WTC11 (cell line): ENCODE measurements at regions not wholly inside any gene's neighbourhood (a gene's known extent, or its start where the extent isn't known, plus 50 kb on each side); places are given as distances from the start of the nearest gene placed in this dataset.

Experiments used
- ATAC-seq: fragments of 200-7000 bp; cut with Tn5 transposase; 2 replicates; pipeline ENCODE4 v1.10.0; 2021; ENCODE audit warnings: mild to moderate bottlenecking, moderate library complexity
- CTCF ChIA-PET: fragments of 300-600 bp; sonication (Branson Sonifier 250); formaldehyde crosslinking; loops from one replicate; lab custom pipeline; 2021; ENCODE audit warnings: antibody characterized with exemption; lab: Charles Lee
- POLR2A ChIA-PET: fragments of 350-600 bp; sonication (Branson Sonifier 250); formaldehyde crosslinking; loops from one replicate; lab custom pipeline; 2021; ENCODE audit warnings: antibody characterized with exemption; lab: Charles Lee
- DNase-seq: peaks from one replicate; pipeline ENCODE4 v3.0.0; 2021; ENCODE audit warnings: low spot score
- H3K27ac Mint-ChIP-seq: 2 replicates; pipeline ENCODE4 v1.8.0; 2021; ENCODE audit warnings: mixed read lengths
- H3K27me3 Mint-ChIP-seq: 2 replicates; pipeline ENCODE4 v1.8.0; 2021; ENCODE audit warnings: low read depth, mild to moderate bottlenecking, moderate library complexity, mixed read lengths
- H3K36me3 Mint-ChIP-seq: 2 replicates; pipeline ENCODE4 v1.8.0; 2021; ENCODE audit warnings: mixed read lengths
- H3K4me1 Mint-ChIP-seq: 2 replicates; pipeline ENCODE4 v1.8.0; 2022; ENCODE audit warnings: mixed read lengths
- H3K4me3 Mint-ChIP-seq: 2 replicates; pipeline ENCODE4 v1.8.0; 2021; ENCODE audit warnings: mild to moderate bottlenecking, moderate library complexity, mixed read lengths
- H3K9me3 Mint-ChIP-seq: 2 replicates; pipeline ENCODE4 v1.8.0; 2021; ENCODE audit warnings: mixed read lengths
- ARID4B ChIP-seq: sonication (generic); formaldehyde crosslinking; IDR thresholded peaks from 2 replicates; pipeline ENCODE4 v1.8.0; 2023; ENCODE audit warnings: missing genetic modification reagents, mild to moderate bottlenecking, borderline replicate concordance
- ATF1 ChIP-seq: sonication (generic); formaldehyde crosslinking; IDR thresholded peaks from 2 replicates; pipeline ENCODE4 v1.8.1; 2023; ENCODE audit warnings: mild to moderate bottlenecking, moderate library complexity, missing genetic modification reagents
- EMX1 ChIP-seq: fragments of 250-450 bp; sonication (Bioruptor Pico); IDR thresholded peaks from 2 replicates; pipeline ENCODE4 v1.8.0; 2021; ENCODE audit warnings: mild to moderate bottlenecking
- ESRRA ChIP-seq: sonication (generic); formaldehyde crosslinking; IDR thresholded peaks from 2 replicates; pipeline ENCODE4 v1.8.1; 2022; ENCODE audit warnings: mild to moderate bottlenecking, missing genetic modification reagents, borderline replicate concordance
- FOXK1 ChIP-seq: sonication (generic); formaldehyde crosslinking; IDR thresholded peaks from 2 replicates; pipeline ENCODE4 v1.8.0; 2022; ENCODE audit warnings: mild to moderate bottlenecking, moderate library complexity, missing genetic modification reagents
- KAT7 ChIP-seq: sonication (generic); formaldehyde crosslinking; IDR thresholded peaks from 2 replicates; pipeline ENCODE4 v1.8.1; 2023; ENCODE audit warnings: missing genetic modification reagents, mild to moderate bottlenecking, borderline replicate concordance
- NR1H2 ChIP-seq: sonication (generic); formaldehyde crosslinking; IDR thresholded peaks from 2 replicates; pipeline ENCODE4 v1.9.0; 2021; ENCODE audit warnings: mild to moderate bottlenecking, moderate library complexity, missing genetic modification reagents
- PRRX2 ChIP-seq: fragments of 250-450 bp; sonication (Bioruptor Pico); IDR thresholded peaks from 2 replicates; pipeline ENCODE4 v1.8.0; 2021; ENCODE audit warnings: mild to moderate bottlenecking
- SMAD3 ChIP-seq: sonication (generic); formaldehyde crosslinking; IDR thresholded peaks from 2 replicates; pipeline ENCODE4 v1.8.0; 2022; ENCODE audit warnings: missing genetic modification reagents, mild to moderate bottlenecking, borderline replicate concordance
- ZNF121 ChIP-seq: sonication (generic); formaldehyde crosslinking; IDR thresholded peaks from 2 replicates; pipeline ENCODE4 v1.8.0; 2023; ENCODE audit warnings: missing genetic modification reagents
- ZNF138 ChIP-seq: sonication (generic); formaldehyde crosslinking; conservative IDR thresholded peaks from 2 replicates; pipeline ENCODE4 v1.8.1; 2022; ENCODE audit warnings: mild to moderate bottlenecking, moderate library complexity, missing genetic modification reagents
- ZNF219 ChIP-seq: sonication (generic); formaldehyde crosslinking; IDR thresholded peaks from 2 replicates; pipeline ENCODE4 v1.8.0; 2023; ENCODE audit warnings: missing genetic modification reagents, mild to moderate bottlenecking, borderline replicate concordance
- ZNF281 ChIP-seq: sonication (generic); formaldehyde crosslinking; IDR thresholded peaks from 2 replicates; pipeline ENCODE4 v1.8.0; 2023; ENCODE audit warnings: mild to moderate bottlenecking, missing genetic modification reagents
- TF ChIP-seq, protein P1 (sequence below): sonication (generic); formaldehyde crosslinking; IDR thresholded peaks from 2 replicates; pipeline ENCODE4 v1.8.1; 2022; ENCODE audit warnings: low read depth, mild to moderate bottlenecking, moderate library complexity, missing genetic modification reagents, borderline replicate concordance
- TF ChIP-seq, protein P2 (sequence below): sonication (generic); formaldehyde crosslinking; IDR thresholded peaks from 2 replicates; pipeline ENCODE4 v1.8.1; 2023; ENCODE audit warnings: mild to moderate bottlenecking, missing genetic modification reagents, moderate library complexity
- TF ChIP-seq, protein P3 (sequence below): fragments of 250-450 bp; sonication (Bioruptor Pico); conservative IDR thresholded peaks from 2 replicates; pipeline ENCODE4 v1.9.0; 2021; ENCODE audit warnings: mild to moderate bottlenecking
- TF ChIP-seq, protein P4 (sequence below): sonication (generic); formaldehyde crosslinking; IDR thresholded peaks from 2 replicates; pipeline ENCODE4 v1.8.0; 2023; ENCODE audit warnings: missing genetic modification reagents

DNA sequence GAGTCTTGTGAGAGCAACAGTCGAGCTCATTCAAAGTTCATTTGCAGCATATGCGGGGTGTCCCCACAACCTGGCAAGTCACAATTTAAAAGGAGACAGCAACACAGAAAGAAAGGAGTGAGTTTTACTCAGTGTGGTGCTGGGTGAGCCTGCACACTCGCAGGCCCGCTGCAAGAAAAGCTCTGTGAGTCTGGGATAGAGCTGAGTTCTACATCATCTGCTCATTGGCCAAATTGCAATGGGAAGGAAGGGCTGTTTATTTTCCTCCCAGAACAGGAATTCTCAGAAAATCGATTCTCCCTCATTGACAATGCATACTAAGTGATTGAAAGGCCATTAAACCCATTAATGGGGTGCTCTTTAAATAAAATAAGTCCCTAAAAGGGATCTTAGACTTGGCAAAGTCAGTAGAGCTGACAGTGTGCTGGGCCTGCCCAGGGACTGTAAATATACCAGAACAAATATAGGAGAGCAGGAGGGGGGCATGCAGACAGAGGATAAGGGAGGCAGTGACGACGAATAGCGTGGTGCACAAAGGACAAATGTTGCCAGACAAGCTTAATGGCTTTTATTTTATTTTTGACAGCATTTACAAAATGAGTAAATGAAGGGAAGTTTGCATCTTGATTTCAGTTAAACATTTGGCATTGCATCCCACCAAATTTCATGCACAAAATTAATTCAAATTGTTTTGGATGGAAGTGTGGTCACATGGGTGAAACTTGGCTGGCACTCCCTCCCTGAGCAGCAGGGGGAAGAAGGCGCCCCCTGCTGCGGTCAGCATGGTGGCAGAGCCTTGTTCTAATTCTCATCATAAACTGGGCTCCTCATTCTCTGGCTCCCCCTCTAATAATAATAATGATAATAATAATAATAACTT is 215.7 kb downstream of the SNX10 start:
- Mint-ChIP-seq H3K27me3 (no peaks in the 10 kb centered on the region; the same call in 1 of the 2 replicates), H3K27ac (no peak overlapping the region), H3K4me1 (peaks cover 18% of the 10 kb centered on the region), H3K4me3 (no peak overlapping the region), H3K9me3 (peaks cover 5% of the 10 kb centered on the region), H3K36me3 (no peaks in the 10 kb centered on the region)
- ChIA-PET CTCF (interaction anchor here (0.5 to 1.3 kb wide), 6 partner anchors 8 to 160 kb away, joined by 3 to 4 read pairs (median 3); no protein-coding TSS in a partner anchor), POLR2A (no interaction called here)
- DNase-seq (no peak), ATAC-seq (no peak)
- TF ChIP-seq ZNF121 (CRISPR knock-in tag) (no peak), ARID4B (no peak), KAT7 (CRISPR knock-in tag) (no peak), ESRRA (no peak), ZNF219 (no peak), ZNF281 (CRISPR knock-in tag) (no peak), EMX1 (CRISPR knock-in tag) (no peak)
- TF ChIP-seq, protein P1, sequence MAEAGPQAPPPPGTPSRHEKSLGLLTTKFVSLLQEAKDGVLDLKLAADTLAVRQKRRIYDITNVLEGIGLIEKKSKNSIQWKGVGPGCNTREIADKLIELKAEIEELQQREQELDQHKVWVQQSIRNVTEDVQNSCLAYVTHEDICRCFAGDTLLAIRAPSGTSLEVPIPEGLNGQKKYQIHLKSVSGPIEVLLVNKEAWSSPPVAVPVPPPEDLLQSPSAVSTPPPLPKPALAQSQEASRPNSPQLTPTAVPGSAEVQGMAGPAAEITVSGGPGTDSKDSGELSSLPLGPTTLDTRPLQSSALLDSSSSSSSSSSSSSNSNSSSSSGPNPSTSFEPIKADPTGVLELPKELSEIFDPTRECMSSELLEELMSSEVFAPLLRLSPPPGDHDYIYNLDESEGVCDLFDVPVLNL = no peak
- TF ChIP-seq, protein P2, sequence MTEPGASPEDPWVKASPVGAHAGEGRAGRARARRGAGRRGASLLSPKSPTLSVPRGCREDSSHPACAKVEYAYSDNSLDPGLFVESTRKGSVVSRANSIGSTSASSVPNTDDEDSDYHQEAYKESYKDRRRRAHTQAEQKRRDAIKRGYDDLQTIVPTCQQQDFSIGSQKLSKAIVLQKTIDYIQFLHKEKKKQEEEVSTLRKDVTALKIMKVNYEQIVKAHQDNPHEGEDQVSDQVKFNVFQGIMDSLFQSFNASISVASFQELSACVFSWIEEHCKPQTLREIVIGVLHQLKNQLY (CRISPR knock-in tag) = no peak

DNA sequence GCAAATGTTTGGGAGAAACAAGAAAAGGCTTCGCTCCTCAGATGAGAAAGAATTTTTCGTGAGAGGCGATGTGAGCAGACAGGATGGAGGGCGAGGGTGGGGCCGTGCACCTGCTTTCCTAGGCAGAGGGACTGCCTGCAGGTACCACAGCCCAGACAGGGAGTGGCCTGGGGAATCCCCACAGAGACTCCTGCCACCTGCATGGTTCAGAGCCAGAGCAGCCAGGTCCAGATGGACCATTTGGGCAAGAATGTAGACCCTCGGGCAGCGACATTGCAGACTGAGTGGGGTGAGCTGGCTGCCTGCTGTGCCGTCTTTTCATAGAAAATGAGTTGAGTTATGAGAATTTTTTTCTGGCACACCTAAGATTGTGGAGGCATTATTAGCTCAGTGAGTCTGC is 216.8 kb downstream of the SNX10 start:
- no peaks in the 10 kb centered on the region for H3K36me3 Mint-ChIP-seq
- no peak for TF ChIP-seq SMAD3 (CRISPR knock-in tag)
- no peak for TF ChIP-seq NR1H2 (CRISPR knock-in tag)
- ChIA-PET POLR2A (no interaction called here), CTCF (interaction anchor here (0.7 to 1.4 kb wide), 4 partner anchors 21 to 159 kb away, joined by 4 to 6 read pairs (median 4); no protein-coding TSS in a partner anchor)
- DNase-seq = peak; percentile 37
- peak; percentile 61 for ATAC-seq
- H3K9me3 Mint-ChIP-seq = peaks cover 5% of the 10 kb centered on the region
- no peak overlapping the region for H3K4me3 Mint-ChIP-seq
- H3K27ac Mint-ChIP-seq = peak overlapping the region; percentile 1; the same call in 1 of the 2 replicates
- H3K4me1 Mint-ChIP-seq = peaks cover 18% of the 10 kb centered on the region
- no peaks in the 10 kb centered on the region; the same call in 1 of the 2 replicates for H3K27me3 Mint-ChIP-seq

GRCh38 chr7:26508917-26509316 is 217.3 kb downstream of the SNX10 start:
- DNase-seq (no peak), ATAC-seq (peak; percentile 86)
- H3K36me3 Mint-ChIP-seq = no peaks in the 10 kb centered on the region
- H3K27ac Mint-ChIP-seq = peak overlapping the region; percentile 1; the same call in 1 of the 2 replicates
- H3K4me1 Mint-ChIP-seq = peaks cover 18% of the 10 kb centered on the region
- H3K4me3 Mint-ChIP-seq = no peak overlapping the region
- POLR2A ChIA-PET = no interaction called here
- H3K27me3 Mint-ChIP-seq = no peaks in the 10 kb centered on the region
- peaks cover 5% of the 10 kb centered on the region for H3K9me3 Mint-ChIP-seq
- CTCF ChIA-PET = interaction anchor here (0.7 to 1.4 kb wide), 4 partner anchors 21 to 159 kb away, joined by 4 to 6 read pairs (median 4); no protein-coding TSS in a partner anchor
- TF ChIP-seq PRRX2 = no peak
- TF ChIP-seq, protein P3, sequence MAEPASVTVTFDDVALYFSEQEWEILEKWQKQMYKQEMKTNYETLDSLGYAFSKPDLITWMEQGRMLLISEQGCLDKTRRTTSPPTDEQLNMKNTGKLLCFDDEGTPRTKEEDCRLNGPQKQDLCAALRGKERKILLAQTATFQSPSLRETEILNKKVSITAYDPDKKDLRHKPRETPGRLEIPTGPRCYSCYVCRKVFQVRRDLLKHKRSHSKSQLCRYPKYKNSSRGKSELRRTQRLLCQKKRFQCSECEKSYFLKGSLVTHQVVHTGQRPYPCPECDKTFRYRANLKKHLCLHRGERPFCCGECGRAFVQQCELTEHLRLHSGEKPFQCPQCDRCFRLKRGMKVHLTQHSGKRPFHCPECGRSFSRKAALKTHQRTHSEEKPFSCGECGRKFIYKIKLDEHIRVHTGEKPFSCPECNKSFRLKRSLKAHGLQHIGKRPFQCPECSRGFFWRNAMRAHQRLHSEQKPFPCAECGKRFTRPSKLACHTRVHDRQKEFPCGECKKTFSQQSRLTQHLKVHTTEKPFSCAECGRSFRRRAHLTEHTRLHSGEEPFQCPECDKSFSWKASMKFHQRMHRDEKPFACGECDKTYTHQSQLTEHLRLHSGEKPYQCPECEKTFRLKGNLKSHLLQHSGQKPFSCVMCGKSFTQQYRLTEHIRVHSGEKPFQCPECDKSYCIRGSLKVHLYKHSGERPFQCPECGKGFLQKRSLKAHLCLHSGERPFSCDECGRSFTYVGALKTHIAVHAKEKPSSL (CRISPR knock-in tag) = no peak
- no peak for TF ChIP-seq FOXK1 (CRISPR knock-in tag)
- TF ChIP-seq, protein P4, sequence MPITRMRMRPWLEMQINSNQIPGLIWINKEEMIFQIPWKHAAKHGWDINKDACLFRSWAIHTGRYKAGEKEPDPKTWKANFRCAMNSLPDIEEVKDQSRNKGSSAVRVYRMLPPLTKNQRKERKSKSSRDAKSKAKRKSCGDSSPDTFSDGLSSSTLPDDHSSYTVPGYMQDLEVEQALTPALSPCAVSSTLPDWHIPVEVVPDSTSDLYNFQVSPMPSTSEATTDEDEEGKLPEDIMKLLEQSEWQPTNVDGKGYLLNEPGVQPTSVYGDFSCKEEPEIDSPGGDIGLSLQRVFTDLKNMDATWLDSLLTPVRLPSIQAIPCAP (CRISPR knock-in tag) = no peak
- TF ChIP-seq ZNF138 (CRISPR knock-in tag) = no peak
- no peak for TF ChIP-seq ATF1 (CRISPR knock-in tag)
- TF ChIP-seq, protein P1 = no peak
